ENCODE measurements at regions not wholly inside any gene's neighbourhood (a gene's known extent, or its start where the extent isn't known, plus 50 kb on each side); places are given as distances from the start of the nearest gene placed in this dataset.
"Not testable (repeated sequence)": the region's sequence is repeated elsewhere in the genome, so short reads cannot be mapped to it uniquely, and the experiment has no call there.

- no peak for DNase-seq (ENCODE audit: low spot score)
- WGBS: 73% methylated on average over 5 of the region's 5 CpGs
- TF ChIP-seq TAF1 (conservative IDR thresholded peaks at IDR 0.05): no peak
- no peak for TF ChIP-seq MAX (IDR thresholded peaks at IDR 0.05)
- TF ChIP-seq YY1 (IDR thresholded peaks at IDR 0.05): no peak
- no peak for TF ChIP-seq EGR1 (IDR thresholded peaks at IDR 0.05; ENCODE audit: low read depth in 2 of 2)
- TF ChIP-seq REST (IDR thresholded peaks at IDR 0.05): no peak
Observed at GRCh38 chr3:70464465-70464864, 152.0 kb upstream of the MDFIC2 start.

GRCh38 chr3:70450220-70450619 is 137.8 kb upstream of the MDFIC2 start:
- not testable (repeated sequence) for H3K27me3 ChIP-seq (ENCODE audit: control insufficient read depth in 4 of 4, insufficient read depth in 4 of 4, low read length in 3 of 4); H3K36me3 ChIP-seq (ENCODE audit: control insufficient read depth in 4 of 4, insufficient read depth in 3 of 4, low read depth in 1 of 4, low read length in 3 of 4); H3K4me3 ChIP-seq (ENCODE audit: low read depth in 1 of 3, low read length in 3 of 3); H3K9me3 ChIP-seq (ENCODE audit: control insufficient read depth in 4 of 4, low read length in 3 of 4); H3K9ac ChIP-seq (ENCODE audit: low read depth in 1 of 2, low read length in 2 of 2); DNase-seq (ENCODE audit: low spot score); H3K27ac ChIP-seq (ENCODE audit: low read depth in 1 of 2, low read length in 2 of 2); H3K4me1 ChIP-seq (ENCODE audit: control insufficient read depth in 4 of 4, insufficient read depth in 4 of 4, low read length in 3 of 4)
- 76% methylated on average over 2 of the region's 2 CpGs for WGBS

More at GRCh38 chr3:70464465-70464864, 152.0 kb upstream of the MDFIC2 start:
- Histone ChIP-seq H3K36me3 (ENCODE audit: control insufficient read depth in 4 of 4, insufficient read depth in 3 of 4, low read depth in 1 of 4, low read length in 3 of 4) (no peaks in the 10 kb centered on the region), H3K27me3 (ENCODE audit: control insufficient read depth in 4 of 4, insufficient read depth in 4 of 4, low read length in 3 of 4) (no peaks in the 10 kb centered on the region), H3K4me3 (ENCODE audit: low read depth in 1 of 3, low read length in 3 of 3) (no peak overlapping the region), H3K9ac (ENCODE audit: low read depth in 1 of 2, low read length in 2 of 2) (no peak overlapping the region), H3K27ac (ENCODE audit: low read depth in 1 of 2, low read length in 2 of 2) (no peak overlapping the region), H3K4me1 (ENCODE audit: control insufficient read depth in 4 of 4, insufficient read depth in 4 of 4, low read length in 3 of 4) (no peaks in the 10 kb centered on the region), H3K9me3 (ENCODE audit: control insufficient read depth in 4 of 4, low read length in 3 of 4) (no peaks in the 10 kb centered on the region)

- not testable (repeated sequence) for H3K36me3 ChIP-seq (ENCODE audit: control insufficient read depth in 4 of 4, insufficient read depth in 3 of 4, low read depth in 1 of 4, low read length in 3 of 4); H3K4me3 ChIP-seq (ENCODE audit: low read depth in 1 of 3, low read length in 3 of 3); H3K27ac ChIP-seq (ENCODE audit: low read depth in 1 of 2, low read length in 2 of 2); DNase-seq (ENCODE audit: low spot score); H3K9me3 ChIP-seq (ENCODE audit: control insufficient read depth in 4 of 4, low read length in 3 of 4); H3K4me1 ChIP-seq (ENCODE audit: control insufficient read depth in 4 of 4, insufficient read depth in 4 of 4, low read length in 3 of 4); H3K9ac ChIP-seq (ENCODE audit: low read depth in 1 of 2, low read length in 2 of 2); H3K27me3 ChIP-seq (ENCODE audit: control insufficient read depth in 4 of 4, insufficient read depth in 4 of 4, low read length in 3 of 4)
- WGBS: 20% methylated on average over 2 of the region's 2 CpGs
Observed at GRCh38 chr3:70435422-70435821, 123.0 kb upstream of the MDFIC2 start.

DNA sequence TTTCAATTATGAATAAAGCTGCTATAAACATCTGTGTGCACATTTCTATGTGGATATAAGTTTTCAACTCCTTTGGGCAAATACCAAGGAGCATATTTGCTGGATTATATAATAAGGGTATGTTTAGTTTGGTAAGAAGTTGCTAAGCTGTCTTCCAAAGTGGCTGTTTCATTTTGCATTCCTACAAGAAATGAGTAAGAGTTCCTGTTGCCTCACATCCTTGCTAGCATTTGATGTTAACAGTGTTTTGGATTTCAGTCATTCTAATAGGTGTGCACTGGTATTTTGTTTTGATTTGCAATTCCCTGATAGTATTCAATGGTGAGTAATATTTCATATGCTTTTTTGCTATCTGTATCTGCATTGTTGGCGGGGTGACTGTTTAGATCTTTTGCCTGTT is 120.7 kb upstream of the MDFIC2 start:
- Histone ChIP-seq H3K27me3 (ENCODE audit: control insufficient read depth in 4 of 4, insufficient read depth in 4 of 4, low read length in 3 of 4) (no peaks in the 10 kb centered on the region), H3K36me3 (ENCODE audit: control insufficient read depth in 4 of 4, insufficient read depth in 3 of 4, low read depth in 1 of 4, low read length in 3 of 4) (no peaks in the 10 kb centered on the region), H3K4me1 (ENCODE audit: control insufficient read depth in 4 of 4, insufficient read depth in 4 of 4, low read length in 3 of 4) (no peaks in the 10 kb centered on the region), H3K9ac (ENCODE audit: low read depth in 1 of 2, low read length in 2 of 2) (no peak overlapping the region), H3K4me3 (ENCODE audit: low read depth in 1 of 3, low read length in 3 of 3) (no peak overlapping the region), H3K9me3 (ENCODE audit: control insufficient read depth in 4 of 4, low read length in 3 of 4) (no peaks in the 10 kb centered on the region), H3K27ac (ENCODE audit: low read depth in 1 of 2, low read length in 2 of 2) (no peak overlapping the region)
- 84% methylated on average over 1 of the region's 1 CpG for WGBS
- TF ChIP-seq JUND (IDR thresholded peaks at IDR 0.05) (no peak), EGR1 (IDR thresholded peaks at IDR 0.05; ENCODE audit: low read depth in 2 of 2) (no peak), GABPA (IDR thresholded peaks at IDR 0.05 in 1 of 2, conservative IDR thresholded peaks at IDR 0.05 in 1 of 2) (no peak), SP1 (IDR thresholded peaks at IDR 0.05) (no peak), FOXA1 (IDR thresholded peaks at IDR 0.05) (no peak)
- no peak for DNase-seq (ENCODE audit: low spot score)

Data from liver (tissue), 7 donors.